K562 (cell line): ENCODE measurements at regions not wholly inside any gene's neighbourhood (a gene's known extent, or its start where the extent isn't known, plus 50 kb on each side); places are given as distances from the start of the nearest gene placed in this dataset.

Source experiments
- HDAC1 ChIP-seq, 2 experiments: fragments of 450-650 bp; IDR thresholded peaks; 2 replicates each; pipeline ENCODE4 v1.6.1; 2016 to 2017; ENCODE audit warnings: inconsistent platforms in 1 of 2, mild to moderate bottlenecking in 1 of 2, moderate library complexity in 1 of 2
- RAD51 ChIP-seq: fragments of 450-650 bp; IDR thresholded peaks from 2 replicates; pipeline ENCODE4 v1.7.1; 2016; ENCODE audit warnings: low read depth, mild to moderate bottlenecking, borderline replicate concordance
- SLC30A9 ChIP-seq: fragments of 250-450 bp; sonication (Bioruptor Pico); IDR thresholded peaks from 2 replicates; pipeline ENCODE4 v1.8.0; 2022; ENCODE audit warnings: mild to moderate bottlenecking, moderate library complexity
- TEAD4 ChIP-seq, 2 experiments: sonication (generic) in 1 of 2; formaldehyde crosslinking in 1 of 2; IDR thresholded peaks; 2 replicates each; pipeline versions ENCODE4 v1.6.1 to v1.8.0; 2012 to 2022; ENCODE audit warnings: borderline replicate concordance in 1 of 2, inconsistent platforms in 1 of 2, low read length in 1 of 2, mild to moderate bottlenecking in 1 of 2, missing genetic modification reagents in 1 of 2
- TF ChIP-seq, protein P1 (sequence below): fragments of 200-800 bp; sonication (Bioruptor generic); IDR thresholded peaks from 2 replicates; pipeline ENCODE4 v1.6.1; 2016; ENCODE audit warnings: missing genetic modification characterization, missing compliant biosample characterization

DNA sequence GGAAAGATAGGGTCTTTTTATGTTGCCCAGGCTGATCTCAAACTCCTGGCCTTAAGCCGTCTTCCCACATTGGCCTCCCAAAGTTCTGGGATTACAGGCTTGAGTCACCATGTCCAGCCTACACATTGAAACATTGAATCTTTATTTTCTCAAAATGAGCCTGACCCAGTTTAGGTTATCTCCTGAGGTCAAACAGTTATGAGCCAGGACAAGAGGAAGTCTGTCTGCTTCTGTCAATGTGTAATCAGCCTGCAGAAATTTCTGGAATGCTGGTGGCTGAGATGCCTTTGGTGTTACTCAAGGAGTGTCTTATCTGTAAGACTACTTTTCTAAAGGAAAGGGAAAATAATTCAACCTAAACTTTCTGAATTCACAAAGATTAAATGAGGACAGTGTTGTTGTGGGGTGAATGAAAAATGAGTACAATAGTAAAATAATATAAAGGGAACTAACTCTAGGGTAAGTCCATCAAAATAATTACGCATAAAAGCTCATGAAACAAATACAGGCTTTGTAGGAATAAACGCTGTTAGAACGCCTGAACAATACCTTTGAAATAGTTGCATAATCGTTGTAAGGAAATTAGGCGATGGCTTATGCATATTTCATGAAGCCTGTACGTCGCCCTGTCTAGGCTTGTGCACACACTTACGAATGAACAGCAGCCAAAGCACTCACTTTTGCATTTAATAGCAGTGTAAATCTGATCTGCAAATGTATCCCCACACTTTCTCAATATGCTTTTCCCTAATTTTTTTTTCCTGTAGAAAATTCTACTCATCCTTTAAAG is 260.8 kb downstream of the RDH14 start:
- TF ChIP-seq, protein P1, sequence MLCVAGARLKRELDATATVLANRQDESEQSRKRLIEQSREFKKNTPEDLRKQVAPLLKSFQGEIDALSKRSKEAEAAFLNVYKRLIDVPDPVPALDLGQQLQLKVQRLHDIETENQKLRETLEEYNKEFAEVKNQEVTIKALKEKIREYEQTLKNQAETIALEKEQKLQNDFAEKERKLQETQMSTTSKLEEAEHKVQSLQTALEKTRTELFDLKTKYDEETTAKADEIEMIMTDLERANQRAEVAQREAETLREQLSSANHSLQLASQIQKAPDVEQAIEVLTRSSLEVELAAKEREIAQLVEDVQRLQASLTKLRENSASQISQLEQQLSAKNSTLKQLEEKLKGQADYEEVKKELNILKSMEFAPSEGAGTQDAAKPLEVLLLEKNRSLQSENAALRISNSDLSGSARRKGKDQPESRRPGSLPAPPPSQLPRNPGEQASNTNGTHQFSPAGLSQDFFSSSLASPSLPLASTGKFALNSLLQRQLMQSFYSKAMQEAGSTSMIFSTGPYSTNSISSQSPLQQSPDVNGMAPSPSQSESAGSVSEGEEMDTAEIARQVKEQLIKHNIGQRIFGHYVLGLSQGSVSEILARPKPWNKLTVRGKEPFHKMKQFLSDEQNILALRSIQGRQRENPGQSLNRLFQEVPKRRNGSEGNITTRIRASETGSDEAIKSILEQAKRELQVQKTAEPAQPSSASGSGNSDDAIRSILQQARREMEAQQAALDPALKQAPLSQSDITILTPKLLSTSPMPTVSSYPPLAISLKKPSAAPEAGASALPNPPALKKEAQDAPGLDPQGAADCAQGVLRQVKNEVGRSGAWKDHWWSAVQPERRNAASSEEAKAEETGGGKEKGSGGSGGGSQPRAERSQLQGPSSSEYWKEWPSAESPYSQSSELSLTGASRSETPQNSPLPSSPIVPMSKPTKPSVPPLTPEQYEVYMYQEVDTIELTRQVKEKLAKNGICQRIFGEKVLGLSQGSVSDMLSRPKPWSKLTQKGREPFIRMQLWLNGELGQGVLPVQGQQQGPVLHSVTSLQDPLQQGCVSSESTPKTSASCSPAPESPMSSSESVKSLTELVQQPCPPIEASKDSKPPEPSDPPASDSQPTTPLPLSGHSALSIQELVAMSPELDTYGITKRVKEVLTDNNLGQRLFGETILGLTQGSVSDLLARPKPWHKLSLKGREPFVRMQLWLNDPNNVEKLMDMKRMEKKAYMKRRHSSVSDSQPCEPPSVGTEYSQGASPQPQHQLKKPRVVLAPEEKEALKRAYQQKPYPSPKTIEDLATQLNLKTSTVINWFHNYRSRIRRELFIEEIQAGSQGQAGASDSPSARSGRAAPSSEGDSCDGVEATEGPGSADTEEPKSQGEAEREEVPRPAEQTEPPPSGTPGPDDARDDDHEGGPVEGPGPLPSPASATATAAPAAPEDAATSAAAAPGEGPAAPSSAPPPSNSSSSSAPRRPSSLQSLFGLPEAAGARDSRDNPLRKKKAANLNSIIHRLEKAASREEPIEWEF = no peak
- no peak for TF ChIP-seq TEAD4 (IDR thresholded peaks at IDR 0.05; ENCODE audit: low read length)
- no peak for TF ChIP-seq TEAD4 (CRISPR knock-in tag; IDR thresholded peaks at IDR 0.05; ENCODE audit: borderline replicate concordance)
- TF ChIP-seq HDAC1 (IDR thresholded peaks at IDR 0.05) = no peak
- TF ChIP-seq RAD51 = no peak
- no peak for TF ChIP-seq SLC30A9 (CRISPR knock-in tag)
